ENCODE measurements at regions not wholly inside any gene's neighbourhood (a gene's known extent, or its start where the extent isn't known, plus 50 kb on each side); places are given as distances from the start of the nearest gene placed in this dataset.
"Not testable (repeated sequence)": the region's sequence is repeated elsewhere in the genome, so short reads cannot be mapped to it uniquely, and the experiment has no call there.

GRCh38 chr22:48817491-48817890, 1010.2 kb downstream of the BRD1 start:
- DNase-seq, result not testable (repeated sequence)

GRCh38 chr22:48811885-48812284, 1015.8 kb downstream of the BRD1 start:
- no peak for DNase-seq

GRCh38 chr22:48808038-48808960, 1019.4 kb downstream of the BRD1 start:
- no peak for DNase-seq

- DNase-seq, result no peak
Measured at GRCh38 chr22:48807155-48807554, 1020.5 kb downstream of the BRD1 start.

- DNase-seq, result no peak
Measured at GRCh38 chr22:48806227-48806781, 1021.4 kb downstream of the BRD1 start.

- DNase-seq, result no peak
Measured at GRCh38 chr22:48805516-48805915, 1022.2 kb downstream of the BRD1 start.

- DNase-seq, result no peak
Measured at GRCh38 chr22:48804811-48805301, 1022.8 kb downstream of the BRD1 start.

- no peak for DNase-seq
Measured at GRCh38 chr22:48803948-48804810, 1023.5 kb downstream of the BRD1 start.

GRCh38 chr22:48803171-48803947, 1024.3 kb downstream of the BRD1 start:
- DNase-seq, result no peak

- no peak for DNase-seq
Measured at GRCh38 chr22:48802576-48802975, 1025.1 kb downstream of the BRD1 start.

GRCh38 chr22:48800886-48801607, 1026.6 kb downstream of the BRD1 start:
- DNase-seq, result no peak

- DNase-seq, result no peak
Measured at GRCh38 chr22:48800036-48800885, 1027.4 kb downstream of the BRD1 start.

- DNase-seq, result no peak
Measured at GRCh38 chr22:48799227-48799970, 1028.3 kb downstream of the BRD1 start.

- DNase-seq, result no peak
Measured at GRCh38 chr22:48798281-48799226, 1029.1 kb downstream of the BRD1 start.

GRCh38 chr22:48797731-48798130, 1029.9 kb downstream of the BRD1 start:
- no peak for DNase-seq

- DNase-seq, result no peak
Measured at GRCh38 chr22:48796310-48797015, 1031.2 kb downstream of the BRD1 start.

- no peak for DNase-seq
Measured at GRCh38 chr22:48795664-48796063, 1032.0 kb downstream of the BRD1 start.

- DNase-seq, result no peak
Measured at GRCh38 chr22:48794906-48795305, 1032.8 kb downstream of the BRD1 start.
